Stimulated activated naive CD8-positive, alpha-beta T cell treated with anti-CD3 and anti-CD28 coated beads, Interleukin-15, Interleukin-2, amounts not matched to agents 100 U/mL and 50 U/mL, for 24 hours (primary cell): ENCODE measurements at regions not wholly inside any gene's neighbourhood (a gene's known extent, or its start where the extent isn't known, plus 50 kb on each side); places are given as distances from the start of the nearest gene placed in this dataset.
"Not testable (repeated sequence)": the region's sequence is repeated elsewhere in the genome, so short reads cannot be mapped to it uniquely, and the experiment has no call there.

ENCODE experiments used
- ATAC-seq: fragments of 150-1000 bp; cut with Tn5 transposase; one replicate; pipeline ENCODE4 v1.10.0; 2021
- DNase-seq: peaks from one replicate; pipeline ENCODE4 v3.0.0; 2021

DNA sequence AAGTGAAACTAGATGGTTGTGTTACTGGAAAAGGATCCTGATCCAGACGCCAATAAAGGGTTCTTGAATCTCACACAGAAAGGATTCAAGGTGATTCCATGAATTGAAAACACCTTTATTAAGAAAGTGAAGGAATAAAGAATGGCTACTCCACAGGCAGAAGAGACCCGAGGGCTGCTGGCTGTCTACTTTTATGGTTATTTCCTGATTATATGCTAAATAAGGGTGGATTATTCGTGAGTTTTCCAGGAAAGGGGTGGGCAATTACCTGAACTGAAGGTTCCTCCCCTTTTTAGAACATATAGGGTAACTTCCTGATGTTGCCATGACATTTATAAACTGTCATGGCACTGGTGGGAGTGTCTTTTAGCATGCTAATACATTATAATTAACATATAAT is 50.9 kb upstream of the WARS2 start:
- ATAC-seq, result no peak
- no peak for DNase-seq

DNA sequence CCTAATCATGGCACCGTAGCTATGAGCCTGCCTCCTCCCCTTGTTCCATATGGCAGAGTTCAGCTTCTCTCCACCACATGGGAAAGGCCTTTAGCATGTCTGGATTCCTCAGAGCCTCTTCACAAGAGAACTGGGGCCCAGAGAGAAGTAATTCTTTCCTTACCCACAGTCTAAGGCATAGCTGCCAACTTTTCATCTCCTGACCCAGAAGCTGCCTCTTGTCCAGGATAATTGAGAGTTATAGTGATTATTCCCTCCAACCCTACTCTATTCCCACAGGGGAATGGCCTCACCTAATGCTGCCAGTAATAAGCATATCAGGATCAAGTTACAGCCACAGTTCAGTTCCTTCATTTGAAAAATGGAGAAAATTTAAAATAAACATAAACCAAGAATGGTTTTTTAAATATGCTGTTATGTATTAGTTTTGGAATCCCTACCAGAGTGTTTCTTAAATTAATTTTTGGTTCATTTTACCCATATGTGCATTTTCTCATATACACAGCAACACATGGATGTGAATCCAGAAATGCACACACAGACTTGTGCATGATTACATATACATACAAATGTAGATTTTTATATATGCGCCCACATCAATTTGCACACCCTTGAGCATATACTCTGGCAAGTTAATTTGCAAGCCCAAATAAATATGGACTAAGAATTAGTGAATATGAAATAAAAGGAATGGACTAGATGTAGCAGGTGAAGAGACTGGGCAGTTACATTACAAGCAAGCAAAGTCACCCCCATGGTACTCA is 63.9 kb upstream of the WARS2 start:
- no peak for DNase-seq

DNA sequence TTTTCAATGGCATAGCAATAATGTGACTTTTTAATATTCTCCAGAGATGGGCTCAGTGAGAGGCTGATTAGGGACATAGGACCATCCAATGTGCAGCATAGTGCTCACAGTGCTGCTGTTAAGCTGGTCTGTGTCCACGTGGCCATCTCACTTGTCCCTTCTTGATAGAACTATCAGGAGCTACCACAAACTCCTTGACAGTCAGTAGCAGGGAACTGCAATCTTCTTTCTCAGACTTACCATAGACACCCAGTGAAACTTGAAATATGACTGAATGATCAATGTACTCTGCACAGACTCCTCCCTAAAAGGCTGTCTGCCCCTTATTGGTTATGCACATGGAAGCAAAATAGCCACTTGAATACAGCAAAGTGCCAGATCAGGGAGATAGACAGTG is 64.5 kb upstream of the WARS2 start:
- ATAC-seq (no peak), DNase-seq (no peak)

More for the DNA sequence above, 63.9 kb upstream of the WARS2 start:
- no peak for ATAC-seq

DNA sequence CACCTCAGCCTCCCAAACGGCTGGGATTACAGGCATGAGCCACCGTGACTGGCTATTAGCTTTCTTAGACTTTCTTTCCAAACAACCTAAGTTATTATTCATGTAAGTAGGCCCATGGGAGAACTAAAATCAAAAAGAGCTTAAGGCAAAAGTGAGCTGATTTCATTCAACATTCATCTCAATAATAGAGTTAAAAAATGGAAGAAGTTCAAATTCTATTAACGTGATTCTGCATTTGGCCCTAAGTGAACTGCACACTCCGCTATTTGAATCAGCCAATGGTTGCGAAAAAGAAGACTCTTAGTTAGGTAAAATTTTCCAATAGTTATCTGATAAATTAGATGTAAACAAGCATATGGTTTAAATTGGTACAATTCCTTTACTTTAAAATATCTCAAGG is 68.6 kb upstream of the WARS2 start:
- ATAC-seq (no peak), DNase-seq (no peak)

DNA sequence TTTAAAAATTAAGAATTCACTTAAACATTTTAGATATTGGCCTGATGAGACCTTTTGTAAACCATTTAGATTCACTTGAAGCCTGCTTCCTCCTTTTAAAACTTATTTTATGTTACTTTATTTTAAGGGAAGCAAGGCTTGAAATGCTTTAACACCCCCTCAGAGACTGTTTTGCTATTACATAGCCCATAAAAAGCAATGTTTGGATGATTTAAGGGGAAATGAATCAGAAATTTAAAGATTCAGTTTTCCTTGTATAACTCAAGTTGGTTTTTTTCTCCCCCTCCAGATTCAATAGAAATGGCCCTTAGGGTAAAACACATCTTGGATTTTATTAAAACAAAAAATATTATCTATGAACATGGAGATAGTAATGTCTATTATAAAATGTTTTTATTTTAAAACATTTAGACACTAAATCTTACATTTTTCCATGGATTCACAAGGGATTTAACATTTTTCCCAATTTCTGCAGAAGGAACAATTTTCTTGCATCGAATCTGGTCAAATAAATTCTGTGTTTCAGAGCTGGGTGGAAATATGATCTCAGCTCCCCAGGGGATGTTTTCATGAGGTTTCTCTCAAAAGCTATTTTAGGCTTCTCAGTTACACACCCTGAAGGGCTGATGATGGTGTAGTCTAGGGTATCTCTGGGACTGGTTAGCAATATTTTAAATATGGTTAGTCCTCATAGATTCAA is 69.3 kb upstream of the WARS2 start:
- ATAC-seq (no peak), DNase-seq (no peak)

DNA sequence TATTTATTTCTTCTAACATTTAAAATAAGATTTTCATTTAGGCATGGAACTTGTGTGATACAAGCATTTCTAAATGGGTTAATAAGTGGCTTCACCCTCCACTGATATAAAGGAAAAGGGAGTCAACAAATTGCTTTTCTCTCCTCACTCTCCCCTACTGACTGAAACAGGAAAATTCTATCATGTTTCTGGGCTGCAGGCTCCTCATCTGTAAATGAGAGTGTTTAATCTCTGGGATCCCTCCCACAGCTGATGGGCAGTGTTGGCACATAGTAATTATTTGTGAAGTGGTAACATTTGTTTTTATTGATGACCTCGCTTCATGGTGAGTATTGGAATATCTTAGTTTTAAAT is 69.8 kb upstream of the WARS2 start:
- ATAC-seq, result no peak
- DNase-seq, result no peak

DNA sequence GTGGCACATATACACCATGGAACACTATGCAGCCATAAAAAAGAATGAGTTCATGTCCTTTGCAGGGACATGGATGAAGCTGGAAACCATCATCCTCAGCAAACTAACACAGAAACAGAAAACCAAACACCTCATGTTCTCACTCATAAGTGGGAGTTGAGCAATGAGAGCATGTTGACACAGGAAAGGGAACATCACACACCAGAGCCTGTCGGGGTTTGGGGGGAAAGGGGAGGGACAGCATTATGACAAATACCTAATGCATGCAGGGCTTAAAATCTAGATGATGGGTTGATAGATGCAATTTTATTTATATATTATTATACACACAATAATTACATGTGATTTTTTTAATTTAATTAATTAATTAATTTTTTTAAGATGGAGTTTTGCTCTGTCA is 72.8 kb upstream of the WARS2 start:
- ATAC-seq, DNase-seq: not testable (repeated sequence)

DNA sequence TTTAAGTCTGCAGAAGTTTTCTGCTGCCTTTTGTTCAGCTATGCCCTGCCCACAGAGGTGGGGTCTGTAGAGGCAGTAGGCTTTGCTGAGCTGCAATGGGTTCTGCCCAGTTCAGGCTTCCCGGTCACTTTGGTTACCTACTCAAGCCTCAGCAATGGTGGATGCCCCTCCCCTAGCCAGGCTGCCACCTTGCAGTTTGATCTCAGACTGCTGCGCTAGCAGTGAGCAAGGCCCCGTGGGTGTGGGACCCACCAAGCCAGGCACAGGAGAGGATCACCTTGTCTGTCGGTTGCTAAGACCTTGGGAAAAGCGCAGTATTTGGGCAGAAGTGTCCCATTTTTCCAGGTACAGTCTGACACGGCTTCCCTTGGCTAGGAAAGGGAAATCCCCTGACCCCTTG is 74.5 kb upstream of the WARS2 start:
- not testable (repeated sequence) for ATAC-seq, DNase-seq

DNA sequence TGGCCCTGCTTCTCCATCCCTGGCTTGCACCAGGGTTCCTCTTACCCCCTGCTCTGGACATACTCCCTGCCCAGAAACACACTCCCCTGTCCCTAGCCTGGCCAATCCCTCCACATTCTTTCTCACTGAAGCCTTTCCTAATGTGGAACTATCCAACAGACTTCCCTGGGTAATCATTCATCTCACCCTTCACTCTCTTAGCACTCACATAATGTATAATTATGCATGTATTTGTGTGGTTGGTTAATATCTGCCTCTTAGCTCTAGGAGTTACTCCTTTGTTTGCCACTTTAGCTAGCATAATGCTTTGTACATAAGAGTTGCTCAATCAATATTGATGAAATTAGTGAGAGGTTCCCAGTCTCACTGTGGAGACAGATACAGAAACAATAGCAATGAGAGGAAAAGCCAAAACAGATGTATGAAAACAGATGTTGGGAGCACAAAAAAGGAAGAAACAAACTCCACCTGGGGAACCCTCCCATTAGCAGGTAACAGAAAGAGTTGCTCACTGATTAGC is 76.9 kb upstream of the WARS2 start:
- ATAC-seq, result no peak
- DNase-seq, result no peak

DNA sequence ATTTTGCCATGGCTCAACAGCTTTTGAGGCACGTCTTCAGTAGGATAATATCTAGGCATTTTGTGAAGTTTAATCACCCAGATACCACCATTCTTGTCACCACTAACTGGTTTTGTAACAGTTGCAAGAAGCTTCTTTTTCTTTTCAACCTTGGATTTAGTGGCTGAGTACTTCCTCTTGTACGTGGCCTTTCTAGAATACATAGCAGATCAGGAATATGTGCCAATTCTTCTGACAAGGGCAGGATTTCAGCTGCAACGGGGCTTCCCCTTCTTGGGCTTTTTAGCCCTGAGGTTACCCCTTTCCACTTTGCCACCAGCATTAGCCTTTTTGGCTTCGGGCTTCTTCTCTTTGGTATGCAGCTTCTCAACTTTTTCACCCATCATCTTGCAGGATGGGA is 79.3 kb upstream of the WARS2 start:
- DNase-seq, result no peak
- no peak for ATAC-seq

DNA sequence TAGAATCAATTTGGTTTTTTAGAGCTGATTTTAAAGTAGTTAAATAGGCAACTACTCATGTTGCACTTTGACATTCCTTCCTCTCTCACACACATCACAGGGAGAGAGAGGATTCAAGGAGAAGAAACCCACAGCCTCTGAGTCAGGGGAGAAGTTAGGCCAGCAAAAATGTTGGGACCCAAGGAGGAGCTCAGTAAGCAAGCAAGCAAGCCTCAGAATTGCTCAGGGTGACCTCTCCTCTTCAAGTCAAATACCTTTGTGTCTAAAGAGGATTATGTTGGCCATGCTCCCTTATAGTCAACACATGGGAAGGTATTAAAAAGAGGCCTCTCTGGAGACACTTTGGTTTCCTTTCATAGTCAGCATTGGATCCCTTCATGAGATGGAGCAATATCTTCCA is 80.5 kb upstream of the WARS2 start:
- no peak for ATAC-seq
- DNase-seq, result no peak

DNA sequence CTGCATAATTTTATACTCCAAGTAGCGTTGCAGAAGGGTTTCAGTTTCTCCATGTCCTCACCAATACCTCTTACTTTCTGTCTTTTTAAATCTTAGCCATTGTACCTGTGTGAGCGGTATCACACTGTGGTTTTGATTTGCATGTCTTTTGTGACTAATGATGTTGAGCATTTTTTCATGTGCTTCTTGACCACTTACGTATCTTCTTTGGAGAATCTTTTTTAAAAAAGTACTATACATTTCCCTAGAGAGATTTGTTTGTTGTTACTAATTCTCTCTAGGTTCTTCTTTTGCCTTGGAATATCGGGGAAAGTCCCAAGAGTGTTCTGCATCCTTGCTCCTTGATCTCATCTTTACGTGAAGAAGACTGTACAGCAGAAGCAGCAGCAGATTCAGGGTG is 81.8 kb upstream of the WARS2 start:
- DNase-seq (no peak), ATAC-seq (no peak)

DNA sequence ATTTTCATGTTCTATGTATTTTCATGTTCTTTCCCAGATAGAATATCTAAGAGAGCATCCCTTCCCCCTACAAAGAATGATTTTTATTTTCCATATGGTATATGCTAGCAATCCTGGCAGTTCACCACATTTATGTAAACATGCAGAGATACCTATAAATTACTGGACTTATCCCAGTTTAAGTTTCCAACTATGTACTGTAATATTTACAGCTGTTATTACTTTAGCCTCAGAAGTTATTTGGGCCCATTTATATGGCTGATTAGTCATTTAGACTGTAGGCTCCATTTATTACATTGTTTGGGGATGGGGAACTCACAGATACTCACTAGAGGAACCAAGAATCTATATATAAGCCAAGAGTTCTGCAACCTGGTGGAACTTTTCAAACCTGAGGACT is 84.8 kb upstream of the WARS2 start:
- DNase-seq (no peak), ATAC-seq (no peak)

DNA sequence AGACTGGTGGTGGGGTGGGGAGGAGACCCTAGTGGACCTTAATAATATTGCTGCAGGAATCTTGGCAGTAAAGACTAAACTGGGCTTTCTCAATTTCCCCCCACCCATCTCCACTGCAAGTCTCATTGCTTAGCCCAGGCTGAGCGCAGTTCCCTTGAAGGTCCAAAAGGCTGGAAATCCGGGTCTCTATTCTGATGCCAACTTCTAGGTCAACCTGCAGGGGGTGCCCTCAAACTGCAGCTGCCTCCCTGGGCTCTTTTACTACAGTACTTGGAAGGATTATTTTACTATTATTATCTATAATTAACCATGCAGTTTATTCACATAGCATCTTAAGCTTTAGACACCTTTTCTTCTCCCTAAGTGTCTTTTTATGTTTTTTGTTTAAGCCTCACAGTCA is 85.4 kb upstream of the WARS2 start:
- DNase-seq (no peak), ATAC-seq (no peak)

DNA sequence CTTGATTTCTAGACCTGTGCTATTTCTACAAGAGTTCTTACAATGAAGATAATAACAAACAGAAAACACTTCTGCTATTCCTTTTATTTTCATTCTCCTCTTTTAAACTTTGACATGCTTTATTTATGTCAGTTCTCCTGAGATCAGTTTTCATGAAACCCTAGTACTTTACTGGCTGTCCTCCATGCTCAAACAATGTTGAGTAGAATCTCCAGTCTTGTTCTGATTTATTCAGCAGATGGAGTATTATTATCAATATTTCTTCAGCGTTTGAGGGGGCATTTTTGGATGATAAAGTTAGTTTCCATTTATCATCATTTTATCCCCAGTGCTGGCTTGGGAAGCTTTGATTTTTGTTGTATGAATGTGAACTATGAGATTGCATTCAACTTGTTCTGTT is 85.9 kb upstream of the WARS2 start:
- ATAC-seq (no peak), DNase-seq (no peak)

DNA sequence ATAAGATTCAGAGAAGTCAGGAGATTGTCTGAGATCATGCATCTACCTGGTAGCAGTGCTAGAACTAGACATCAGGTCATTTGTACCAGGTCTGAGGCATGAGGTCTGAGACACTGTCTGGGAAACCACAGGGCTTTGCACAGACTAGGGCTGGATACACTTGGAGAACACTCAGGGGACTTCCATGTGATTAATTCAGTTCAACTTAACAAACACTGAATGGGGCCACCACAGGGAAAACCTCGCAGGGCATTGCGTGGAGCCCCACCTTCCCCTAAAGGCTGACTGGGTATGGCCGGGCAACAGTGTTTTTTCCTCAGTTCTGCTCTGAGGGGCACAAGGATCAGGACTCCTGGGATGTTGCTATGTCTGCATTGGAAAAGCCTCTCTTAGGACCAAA is 86.5 kb upstream of the WARS2 start:
- ATAC-seq (peak; percentile 63), DNase-seq (no peak)

DNA sequence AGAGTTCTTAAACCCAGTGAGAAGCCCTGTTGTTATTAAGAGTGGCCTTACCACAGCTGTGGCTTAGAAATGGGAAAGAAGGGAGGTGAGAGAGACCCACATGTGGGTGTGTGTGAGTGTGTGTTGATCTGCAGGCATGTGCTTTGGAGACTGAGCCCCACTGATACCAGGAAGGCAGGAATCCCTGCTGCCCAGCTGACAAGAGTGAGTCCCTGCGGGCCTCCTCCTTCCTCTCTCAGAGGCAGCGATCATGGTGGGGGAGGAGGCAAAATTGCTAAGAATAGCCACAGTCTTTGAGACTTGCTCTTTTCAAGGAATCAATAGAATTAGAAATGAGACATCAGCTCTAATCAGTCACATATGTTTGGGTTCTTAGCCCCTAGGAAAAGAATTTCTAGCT is 87.0 kb upstream of the WARS2 start:
- ATAC-seq (no peak), DNase-seq (no peak)

DNA sequence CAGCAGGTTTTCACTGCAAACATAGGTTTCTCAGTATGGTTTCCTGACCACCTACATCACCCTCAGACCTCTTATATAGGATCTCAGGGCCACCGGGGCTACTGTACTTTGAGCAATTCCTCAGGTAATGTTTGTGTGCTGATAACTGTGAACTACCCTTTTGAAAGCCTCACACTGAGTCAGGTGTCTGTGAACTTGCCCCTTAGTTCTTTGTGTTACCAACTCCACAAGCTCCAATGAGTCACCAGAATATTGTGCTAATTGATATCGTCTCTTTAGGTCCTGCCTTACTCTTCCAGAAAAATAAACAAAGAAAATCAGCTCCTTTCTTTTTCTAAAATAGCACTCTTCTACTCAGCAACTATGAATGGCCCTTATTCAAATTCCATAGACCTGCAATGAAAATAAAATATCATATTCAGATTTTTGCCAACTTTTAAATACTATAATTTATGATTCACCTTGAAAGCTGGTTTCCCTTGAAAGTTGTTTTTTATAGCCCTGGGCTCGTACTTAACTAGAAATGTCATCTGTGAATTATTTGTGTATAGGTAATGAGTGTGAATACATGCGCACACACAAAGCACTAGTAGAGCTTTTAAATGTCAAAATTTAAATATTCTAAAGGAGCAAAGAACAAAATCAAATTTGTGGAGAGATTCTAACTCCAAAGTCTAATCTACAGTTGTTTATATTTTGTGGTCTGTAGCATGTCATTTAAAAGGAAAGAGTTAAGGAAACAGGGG is 88.1 kb upstream of the WARS2 start:
- no peak for DNase-seq
- ATAC-seq, result no peak

DNA sequence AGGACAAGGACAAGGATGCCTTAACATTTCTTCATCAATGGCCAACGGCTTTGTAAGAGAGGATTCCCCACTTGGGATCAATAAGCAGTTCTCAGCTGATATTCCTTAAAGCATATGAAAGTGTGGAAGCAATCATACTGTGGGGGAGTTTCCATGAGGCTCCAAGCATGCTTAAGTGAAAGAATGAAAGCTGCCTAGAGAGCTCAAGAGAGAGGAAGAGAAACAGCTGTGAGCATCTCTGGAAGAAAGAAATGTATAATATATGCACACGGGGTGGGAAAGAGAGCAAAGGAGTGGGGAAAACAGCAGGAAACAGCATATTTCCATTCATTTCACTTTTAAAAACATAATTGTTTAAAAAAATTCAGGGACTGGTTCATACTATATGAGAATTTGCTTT is 94.7 kb upstream of the WARS2 start:
- ATAC-seq (no peak), DNase-seq (no peak)

DNA sequence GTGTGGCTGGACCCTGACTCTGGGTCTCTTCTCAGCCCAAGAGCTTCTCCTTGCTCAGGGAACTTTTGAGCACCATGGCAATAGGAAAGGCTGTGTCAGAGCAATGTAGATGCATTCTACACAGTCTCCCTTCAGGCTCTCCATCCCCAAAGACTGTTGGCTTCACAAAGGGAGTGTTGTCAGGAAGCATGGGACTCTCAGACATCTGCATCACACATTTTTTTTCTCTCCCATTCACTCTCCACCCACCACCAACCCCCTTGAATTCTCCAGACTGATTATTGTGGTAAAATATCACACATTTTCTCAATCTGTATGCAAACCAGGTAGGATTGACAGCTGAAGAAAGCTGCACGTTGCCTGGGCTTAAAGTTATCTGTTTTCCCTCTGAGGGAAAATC is 105.4 kb upstream of the WARS2 start:
- no peak for ATAC-seq
- no peak for DNase-seq

DNA sequence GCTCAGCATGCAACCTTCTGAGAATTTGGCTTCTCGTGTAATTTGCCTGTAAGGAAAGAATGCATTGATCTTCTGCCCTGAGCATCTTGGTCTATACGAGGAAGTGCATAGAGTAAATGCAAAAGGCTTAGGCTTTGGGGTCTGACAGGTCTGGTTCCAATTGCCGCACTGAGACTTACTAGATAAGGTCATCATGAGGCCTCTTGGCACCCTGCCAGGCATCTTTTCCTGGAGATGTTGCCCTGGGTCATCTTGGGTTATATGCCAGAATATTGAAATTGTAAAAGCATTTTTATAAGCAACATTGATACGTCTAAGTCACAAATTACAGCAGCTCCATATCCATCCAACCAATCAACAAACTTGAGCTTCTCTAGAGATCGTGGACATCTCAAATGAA is 108.8 kb upstream of the WARS2 start:
- ATAC-seq, result no peak
- DNase-seq, result no peak

DNA sequence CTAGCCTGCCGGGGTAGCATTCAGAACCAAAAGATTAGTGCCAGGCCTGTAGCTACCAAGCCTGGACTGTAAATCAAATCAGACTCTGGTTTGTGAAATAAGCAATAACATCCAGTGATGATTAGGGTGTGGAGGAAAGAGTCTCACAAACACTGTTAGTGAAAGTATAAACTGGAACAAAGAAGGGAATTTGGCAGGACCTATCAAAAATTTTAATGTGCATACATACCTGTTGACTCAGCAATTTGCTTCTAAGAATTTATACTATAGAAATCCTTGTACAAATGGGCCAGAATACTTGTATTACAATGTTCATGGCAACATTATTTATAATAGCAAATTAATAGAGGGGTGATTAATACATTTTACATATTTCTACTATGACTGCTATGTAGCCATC is 109.8 kb upstream of the WARS2 start:
- DNase-seq (no peak), ATAC-seq (no peak)

DNA sequence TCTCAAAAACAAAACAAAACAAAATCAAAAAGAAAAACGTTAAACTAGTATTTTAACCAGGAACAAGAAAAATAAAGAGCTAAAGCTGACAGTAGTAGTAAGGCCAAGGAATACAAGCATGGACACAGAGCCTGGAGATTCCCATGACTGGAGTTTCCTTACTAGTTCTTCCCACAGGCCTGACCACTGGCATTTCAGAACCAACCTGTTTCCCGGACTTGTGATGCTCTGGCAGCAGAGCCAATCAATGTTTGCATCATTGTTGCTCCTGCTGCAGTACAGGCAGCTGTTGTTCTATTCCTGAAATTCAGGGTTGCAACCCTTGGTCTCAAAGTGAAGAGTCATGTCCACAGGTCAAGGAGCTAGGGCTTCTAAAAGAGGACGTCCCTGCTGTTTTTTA is 111.3 kb upstream of the WARS2 start:
- ATAC-seq (no peak), DNase-seq (no peak)
